ENCODE measurements at regions not wholly inside any gene's neighbourhood (a gene's known extent, or its start where the extent isn't known, plus 50 kb on each side); places are given as distances from the start of the nearest gene placed in this dataset.

DNA sequence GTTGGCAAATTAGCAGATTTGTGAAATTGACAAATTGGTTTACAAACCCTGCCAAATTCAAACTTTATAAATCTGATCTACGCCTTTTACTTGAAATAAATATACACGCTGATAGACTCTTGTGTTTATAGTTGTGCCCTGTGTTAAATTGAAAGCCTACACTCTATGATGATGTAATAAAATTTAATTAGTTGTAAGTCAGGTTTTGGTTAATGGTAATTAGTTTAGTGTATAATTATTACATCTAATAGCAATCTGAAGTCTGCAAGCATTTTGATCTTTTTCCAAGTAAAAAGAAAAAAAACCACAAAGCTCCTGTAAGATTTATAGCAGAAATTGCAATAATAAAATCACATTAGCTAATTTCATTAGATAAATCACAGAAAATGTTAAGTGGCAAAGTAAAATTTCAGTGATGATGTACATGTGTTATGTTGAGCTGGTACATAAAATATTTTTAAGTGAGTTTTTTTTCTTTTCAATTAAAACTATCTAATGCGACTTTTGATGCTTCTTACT, 72.7 kb upstream of the TENM3 start:
- no peak for TF ChIP-seq CTCF (IDR thresholded peaks at IDR 0.05)
- no peak for TF ChIP-seq POLR2A (IDR thresholded peaks at IDR 0.05)
- TF ChIP-seq POLR2AphosphoS5 (IDR thresholded peaks at IDR 0.05; ENCODE audit: insufficient read depth in 1 of 2, low read depth in 1 of 2), result no peak

All from vagina (tissue), 2 donors.